Epithelial cell of proximal tubule (primary cell): ENCODE measurements at regions not wholly inside any gene's neighbourhood (a gene's known extent, or its start where the extent isn't known, plus 50 kb on each side); places are given as distances from the start of the nearest gene placed in this dataset.

Source experiments
- DNase-seq: peaks from one replicate; pipeline ENCODE4 v3.0.0-alpha.2; 2011; ENCODE audit warnings: low read depth
- H3K4me3 ChIP-seq: 2 replicates; pipeline ENCODE4 v1.5.1; 2011; ENCODE audit warnings: low read depth, mild to moderate bottlenecking, low read length
- TF ChIP-seq, protein P1 (sequence below): conservative IDR thresholded peaks from 2 replicates; pipeline ENCODE4 v1.5.1; 2012; ENCODE audit warnings: low read depth, mild to moderate bottlenecking, low read length

DNA sequence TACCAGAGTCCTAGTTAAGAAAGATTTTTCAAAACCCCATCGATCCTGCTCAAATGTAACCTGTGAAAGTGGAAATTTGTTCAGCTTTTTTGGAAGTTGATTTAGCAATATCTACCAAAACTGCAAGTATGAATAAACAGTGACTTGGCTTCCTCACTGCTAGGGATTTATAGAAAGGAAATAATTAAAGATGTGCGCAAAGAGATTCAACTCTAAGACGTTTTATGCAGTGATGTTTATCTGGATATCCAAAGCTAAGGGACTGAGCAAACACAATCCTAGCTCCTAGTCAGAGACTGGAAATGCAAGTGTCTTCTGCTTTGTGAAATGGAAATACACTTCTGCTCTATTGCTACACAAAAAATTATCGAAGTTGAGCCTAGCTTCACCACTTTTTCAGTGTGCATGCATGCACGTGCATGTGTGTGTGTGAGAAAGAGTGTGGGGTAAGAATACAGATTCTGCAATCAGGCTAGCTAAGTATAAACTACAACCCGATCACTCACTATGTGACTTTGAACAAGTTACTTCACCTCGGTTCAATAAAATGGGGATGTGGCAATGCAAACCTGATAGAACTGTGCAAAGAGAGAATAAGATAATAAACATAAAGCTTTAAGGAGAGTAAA is 52.1 kb upstream of the FOXF1 start:
- TF ChIP-seq, protein P1, sequence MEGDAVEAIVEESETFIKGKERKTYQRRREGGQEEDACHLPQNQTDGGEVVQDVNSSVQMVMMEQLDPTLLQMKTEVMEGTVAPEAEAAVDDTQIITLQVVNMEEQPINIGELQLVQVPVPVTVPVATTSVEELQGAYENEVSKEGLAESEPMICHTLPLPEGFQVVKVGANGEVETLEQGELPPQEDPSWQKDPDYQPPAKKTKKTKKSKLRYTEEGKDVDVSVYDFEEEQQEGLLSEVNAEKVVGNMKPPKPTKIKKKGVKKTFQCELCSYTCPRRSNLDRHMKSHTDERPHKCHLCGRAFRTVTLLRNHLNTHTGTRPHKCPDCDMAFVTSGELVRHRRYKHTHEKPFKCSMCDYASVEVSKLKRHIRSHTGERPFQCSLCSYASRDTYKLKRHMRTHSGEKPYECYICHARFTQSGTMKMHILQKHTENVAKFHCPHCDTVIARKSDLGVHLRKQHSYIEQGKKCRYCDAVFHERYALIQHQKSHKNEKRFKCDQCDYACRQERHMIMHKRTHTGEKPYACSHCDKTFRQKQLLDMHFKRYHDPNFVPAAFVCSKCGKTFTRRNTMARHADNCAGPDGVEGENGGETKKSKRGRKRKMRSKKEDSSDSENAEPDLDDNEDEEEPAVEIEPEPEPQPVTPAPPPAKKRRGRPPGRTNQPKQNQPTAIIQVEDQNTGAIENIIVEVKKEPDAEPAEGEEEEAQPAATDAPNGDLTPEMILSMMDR: no peak
- no peak overlapping the region for H3K4me3 ChIP-seq
- DNase-seq: no peak

DNA sequence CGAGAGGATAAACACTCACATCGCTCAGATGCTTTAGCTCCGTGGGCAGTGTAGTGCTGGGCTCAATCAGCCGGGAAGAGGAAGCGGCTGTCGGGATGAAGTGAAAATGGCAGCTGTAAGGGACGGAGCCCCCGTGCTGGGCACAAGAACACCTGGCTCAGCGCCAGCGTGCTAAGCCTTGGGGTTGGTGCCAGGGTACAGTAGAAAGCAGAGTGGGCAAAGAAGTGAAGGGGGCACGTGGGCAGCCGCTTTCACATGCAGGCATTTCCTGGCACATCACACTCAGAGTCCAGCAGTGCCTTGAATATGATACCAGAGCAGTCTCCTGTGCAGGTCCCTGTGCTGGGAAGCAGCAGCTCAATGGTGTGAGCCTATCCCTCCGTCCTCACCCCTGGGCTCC is 51.1 kb upstream of the FOXF1 start:
- H3K4me3 ChIP-seq: no peak overlapping the region
- DNase-seq: no peak
- TF ChIP-seq, protein P1: no peak
